HUES6 (cell line): ENCODE measurements at regions not wholly inside any gene's neighbourhood (a gene's known extent, or its start where the extent isn't known, plus 50 kb on each side); places are given as distances from the start of the nearest gene placed in this dataset.

Experiments used
- H3K27ac ChIP-seq: 2 replicates; pipeline ENCODE4 v1.7.0; 2013; ENCODE audit warnings: low read depth, mild to moderate bottlenecking, low read length, inconsistent platforms
- H3K27me3 ChIP-seq: 2 replicates; pipeline ENCODE4 v1.6.1; 2013; ENCODE audit warnings: low read length; ENCODE audit not compliant: control insufficient read depth, insufficient read depth
- H3K36me3 ChIP-seq: 2 replicates; pipeline ENCODE4 v1.6.1; 2013; ENCODE audit warnings: low read length; ENCODE audit not compliant: control insufficient read depth, insufficient read depth
- H3K4me1 ChIP-seq: 2 replicates; pipeline ENCODE4 v1.6.1; 2013; ENCODE audit warnings: low read length; ENCODE audit not compliant: control insufficient read depth, insufficient read depth
- H3K4me3 ChIP-seq: 2 replicates; pipeline ENCODE4 v1.5.1; 2013; ENCODE audit warnings: low read depth, low read length
- H3K9ac ChIP-seq: one replicate; pipeline ENCODE4 v1.6.1; 2013; ENCODE audit warnings: mild to moderate bottlenecking, low read length
- H3K9me3 ChIP-seq: 2 replicates; pipeline ENCODE4 v1.6.1; 2013; ENCODE audit warnings: low read depth, low read length; ENCODE audit not compliant: control insufficient read depth, insufficient read depth

DNA sequence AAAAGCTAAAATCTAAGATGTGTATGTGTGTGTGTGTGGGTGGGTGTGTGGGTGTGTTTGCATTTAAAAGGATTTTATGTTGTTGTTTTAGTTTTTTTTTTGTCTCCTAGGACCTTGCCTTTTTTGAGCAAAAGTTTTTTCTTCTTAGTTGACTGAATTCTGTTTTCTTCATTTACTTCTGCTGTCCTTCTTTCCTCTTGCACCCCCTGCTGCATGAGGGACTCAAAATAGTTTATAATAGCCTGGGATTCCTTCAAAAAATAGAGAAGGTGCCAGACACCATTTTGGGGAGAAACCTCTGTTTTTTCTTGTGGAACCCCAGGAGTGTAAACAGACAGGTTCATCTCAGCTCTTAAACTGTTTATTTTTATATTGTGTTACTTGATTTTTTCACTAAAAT is 817.7 kb downstream of the TBC1D22A start:
- no peaks in the 10 kb centered on the region for H3K27me3 ChIP-seq
- no peaks in the 10 kb centered on the region for H3K4me1 ChIP-seq
- H3K9me3 ChIP-seq = peaks cover 76% of the 10 kb centered on the region
- no peak overlapping the region for H3K9ac ChIP-seq
- no peaks in the 10 kb centered on the region for H3K36me3 ChIP-seq
- no peak overlapping the region for H3K4me3 ChIP-seq
- no peak overlapping the region for H3K27ac ChIP-seq

DNA sequence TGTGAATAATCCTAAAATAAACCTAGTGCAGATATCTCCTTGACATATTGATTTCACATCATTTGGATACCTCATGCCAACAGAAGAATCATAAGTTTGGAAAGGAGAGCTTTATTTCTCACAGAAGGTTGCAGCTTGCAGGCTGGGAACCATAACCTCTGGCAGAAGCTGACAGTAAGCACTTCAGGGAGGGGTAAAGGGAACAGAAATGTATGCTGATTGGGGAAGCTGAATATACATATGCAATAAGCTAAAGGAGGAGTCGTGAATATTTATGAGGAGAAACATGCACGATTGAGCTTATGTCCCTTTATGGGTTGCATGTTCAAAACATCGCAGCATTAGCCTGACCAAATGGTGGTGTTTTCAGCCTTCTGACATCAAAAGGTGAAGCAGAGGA is 814.5 kb downstream of the TBC1D22A start:
- Histone ChIP-seq H3K36me3 (no peaks in the 10 kb centered on the region), H3K9me3 (peaks cover 84% of the 10 kb centered on the region), H3K27me3 (no peaks in the 10 kb centered on the region), H3K9ac (no peak overlapping the region), H3K27ac (no peak overlapping the region), H3K4me3 (no peak overlapping the region; the same call in 1 of the 2 replicates), H3K4me1 (no peaks in the 10 kb centered on the region)

DNA sequence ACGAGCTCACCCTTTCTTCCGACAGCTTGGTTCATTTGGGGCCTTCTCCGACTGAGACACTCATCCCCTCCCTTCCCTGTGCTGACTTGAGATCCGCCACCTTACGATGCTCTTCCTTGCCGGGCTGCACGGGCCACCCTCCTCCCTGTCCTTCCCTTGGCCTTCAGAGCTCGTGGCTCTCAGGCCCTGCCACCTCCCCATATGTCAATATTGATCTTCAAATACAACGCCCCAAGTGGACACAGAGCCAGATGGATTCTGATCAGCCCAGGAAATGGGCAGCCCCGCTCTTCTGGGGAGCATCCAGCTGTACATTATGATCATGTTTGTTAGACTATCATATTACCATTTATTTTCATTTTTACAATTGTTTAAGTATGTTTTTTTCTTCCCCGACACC is 812.8 kb downstream of the TBC1D22A start:
- H3K27me3 ChIP-seq = no peaks in the 10 kb centered on the region

DNA sequence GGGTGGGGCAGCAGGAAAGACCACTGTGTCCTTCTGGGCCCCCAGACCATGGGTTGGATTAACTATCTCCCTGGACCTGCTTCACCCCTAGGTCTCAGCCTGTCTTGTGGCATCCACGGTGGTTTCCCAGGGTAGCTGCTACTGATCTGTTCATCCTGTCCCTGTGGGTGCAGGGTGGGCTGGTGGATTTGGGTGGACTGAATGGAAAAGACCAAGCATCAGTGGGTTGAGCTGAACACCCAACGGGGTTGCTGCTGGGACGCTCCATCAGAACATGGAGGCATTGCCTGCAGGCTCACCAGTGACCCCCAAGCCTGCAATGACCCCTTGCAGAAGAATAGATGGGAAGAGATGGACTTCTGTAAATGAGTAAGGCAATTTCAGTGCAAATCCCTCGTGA is 812.1 kb downstream of the TBC1D22A start:
- no peak overlapping the region for H3K27ac ChIP-seq
- H3K9me3 ChIP-seq = peaks cover 86% of the 10 kb centered on the region
- no peaks in the 10 kb centered on the region for H3K27me3 ChIP-seq
- H3K36me3 ChIP-seq = no peaks in the 10 kb centered on the region
- H3K9ac ChIP-seq = no peak overlapping the region
- no peak overlapping the region for H3K4me3 ChIP-seq
- no peaks in the 10 kb centered on the region for H3K4me1 ChIP-seq

More for the DNA sequence above, 812.8 kb downstream of the TBC1D22A start:
- no peaks in the 10 kb centered on the region for H3K4me1 ChIP-seq
- no peaks in the 10 kb centered on the region for H3K36me3 ChIP-seq
- no peak overlapping the region for H3K4me3 ChIP-seq
- peaks cover 84% of the 10 kb centered on the region for H3K9me3 ChIP-seq
- no peak overlapping the region for H3K9ac ChIP-seq
- H3K27ac ChIP-seq = no peak overlapping the region

DNA sequence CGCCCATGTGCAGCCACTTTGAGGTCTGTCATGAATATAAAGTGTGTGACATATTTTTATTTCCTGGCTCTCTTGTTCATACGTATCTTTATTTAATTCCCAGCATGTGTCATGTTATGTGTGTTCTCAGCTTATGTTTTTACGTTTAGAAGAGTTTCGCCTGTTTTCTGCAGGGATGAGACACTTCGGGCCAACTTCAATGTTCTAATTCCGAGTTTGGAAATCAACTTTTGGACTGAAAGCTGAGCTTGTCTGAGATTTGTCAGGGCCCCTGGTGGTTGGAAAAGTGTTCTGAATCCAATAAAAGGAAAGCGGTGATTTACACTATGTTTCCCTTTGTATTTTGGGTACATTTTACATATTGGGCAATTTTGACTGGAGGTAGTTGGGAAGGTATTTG is 810.7 kb downstream of the TBC1D22A start:
- H3K36me3 ChIP-seq = no peaks in the 10 kb centered on the region
- H3K27me3 ChIP-seq = no peaks in the 10 kb centered on the region
- H3K9ac ChIP-seq = no peak overlapping the region
- no peak overlapping the region for H3K4me3 ChIP-seq
- H3K27ac ChIP-seq = no peak overlapping the region
- H3K4me1 ChIP-seq = no peaks in the 10 kb centered on the region
- peaks cover 86% of the 10 kb centered on the region for H3K9me3 ChIP-seq

DNA sequence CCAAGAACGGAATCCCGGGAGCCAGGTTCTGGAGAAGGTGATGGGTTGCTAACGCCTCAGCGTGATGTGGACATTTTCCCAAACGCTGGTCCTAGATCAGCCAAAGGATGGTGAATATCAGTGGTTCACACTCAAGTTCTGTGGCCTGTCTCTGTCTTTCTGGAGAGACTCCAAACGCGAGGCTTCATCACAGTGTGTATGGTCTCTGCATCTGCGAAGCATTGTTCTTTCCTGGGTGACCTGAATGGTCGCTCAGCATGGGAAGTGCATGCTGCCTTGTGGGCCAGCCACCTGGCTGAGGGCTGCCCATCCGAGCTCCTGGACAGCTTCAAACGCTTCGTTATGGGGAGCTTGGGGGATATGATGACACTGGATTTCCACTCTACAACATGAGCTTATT is 810.0 kb downstream of the TBC1D22A start:
- H3K36me3 ChIP-seq = no peaks in the 10 kb centered on the region
- H3K9ac ChIP-seq = no peak overlapping the region
- no peak overlapping the region for H3K4me3 ChIP-seq
- no peaks in the 10 kb centered on the region for H3K27me3 ChIP-seq
- H3K9me3 ChIP-seq = peaks cover 88% of the 10 kb centered on the region; the same call in 1 of the 2 replicates
- H3K27ac ChIP-seq = no peak overlapping the region
- H3K4me1 ChIP-seq = no peaks in the 10 kb centered on the region

DNA sequence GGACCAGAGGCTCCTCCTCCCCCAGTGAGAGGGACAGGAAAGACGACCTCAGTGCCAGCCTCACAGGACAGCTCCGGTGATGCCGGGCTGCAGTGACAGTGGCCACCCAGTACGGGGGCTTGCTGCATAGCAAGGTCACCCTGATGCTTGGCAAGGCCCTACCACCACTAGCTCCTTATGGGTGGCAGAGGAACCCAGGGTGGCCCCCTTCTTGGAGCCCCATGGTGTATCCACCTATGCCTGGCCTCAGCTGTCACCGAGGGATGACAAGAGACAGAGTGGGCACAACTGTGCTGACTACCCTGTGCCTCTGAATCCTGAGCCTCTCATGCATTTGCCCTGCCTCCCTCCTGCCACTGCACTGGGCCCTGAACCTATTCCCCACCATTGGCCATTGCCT is 809.2 kb downstream of the TBC1D22A start:
- H3K27me3 ChIP-seq = no peaks in the 10 kb centered on the region
- peaks cover 89% of the 10 kb centered on the region; the same call in 1 of the 2 replicates for H3K9me3 ChIP-seq
- H3K36me3 ChIP-seq = no peaks in the 10 kb centered on the region
- H3K4me1 ChIP-seq = no peaks in the 10 kb centered on the region
- H3K27ac ChIP-seq = no peak overlapping the region
- no peak overlapping the region for H3K4me3 ChIP-seq
- no peak overlapping the region for H3K9ac ChIP-seq

DNA sequence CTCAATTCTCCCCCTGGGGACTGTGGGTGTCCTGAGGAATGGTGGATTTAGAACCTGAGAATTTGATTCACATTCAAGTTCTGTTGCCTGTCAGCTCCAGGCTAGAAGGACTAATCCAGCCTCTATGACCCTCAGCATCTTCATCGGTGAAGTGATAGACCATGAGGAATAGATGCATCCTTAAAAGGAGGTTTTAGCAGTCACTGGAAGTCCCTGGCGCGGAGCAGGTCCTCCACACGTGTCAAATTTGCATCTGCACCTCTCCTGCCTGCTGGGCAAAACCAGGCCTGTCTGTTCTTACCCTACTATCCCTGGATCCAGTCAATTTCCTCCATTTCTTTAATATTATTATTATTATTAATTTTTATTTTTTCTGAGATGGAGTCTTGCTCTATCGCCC is 808.4 kb downstream of the TBC1D22A start:
- no peaks in the 10 kb centered on the region for H3K27me3 ChIP-seq
- H3K9ac ChIP-seq = no peak overlapping the region
- no peak overlapping the region for H3K4me3 ChIP-seq
- H3K27ac ChIP-seq = no peak overlapping the region
- H3K4me1 ChIP-seq = no peaks in the 10 kb centered on the region
- H3K9me3 ChIP-seq = peaks cover 90% of the 10 kb centered on the region; the same call in 1 of the 2 replicates
- no peaks in the 10 kb centered on the region for H3K36me3 ChIP-seq

DNA sequence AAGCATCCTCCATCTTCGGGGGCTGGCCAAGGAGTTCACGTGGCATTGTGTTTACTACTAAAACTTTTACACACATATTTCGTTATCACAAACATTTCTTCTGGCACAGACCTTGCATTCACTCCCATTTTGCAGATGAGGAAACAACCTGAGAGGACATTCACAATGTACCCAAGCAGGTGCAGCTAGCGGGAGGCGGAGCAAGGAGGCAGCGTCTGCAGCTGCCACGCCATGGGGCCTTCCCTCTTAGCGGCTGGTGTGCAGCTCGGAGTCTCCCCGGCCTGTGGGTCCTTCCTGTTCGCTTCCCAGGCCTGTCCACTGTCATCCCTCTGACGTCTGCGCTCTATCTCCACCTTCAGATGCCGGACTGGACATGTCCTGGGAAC is 807.8 kb downstream of the TBC1D22A start:
- Histone ChIP-seq H3K4me3 (no peak overlapping the region), H3K27me3 (no peaks in the 10 kb centered on the region), H3K9ac (no peak overlapping the region), H3K27ac (no peak overlapping the region), H3K4me1 (no peaks in the 10 kb centered on the region), H3K36me3 (no peaks in the 10 kb centered on the region), H3K9me3 (peaks cover 90% of the 10 kb centered on the region; the same call in 1 of the 2 replicates)

DNA sequence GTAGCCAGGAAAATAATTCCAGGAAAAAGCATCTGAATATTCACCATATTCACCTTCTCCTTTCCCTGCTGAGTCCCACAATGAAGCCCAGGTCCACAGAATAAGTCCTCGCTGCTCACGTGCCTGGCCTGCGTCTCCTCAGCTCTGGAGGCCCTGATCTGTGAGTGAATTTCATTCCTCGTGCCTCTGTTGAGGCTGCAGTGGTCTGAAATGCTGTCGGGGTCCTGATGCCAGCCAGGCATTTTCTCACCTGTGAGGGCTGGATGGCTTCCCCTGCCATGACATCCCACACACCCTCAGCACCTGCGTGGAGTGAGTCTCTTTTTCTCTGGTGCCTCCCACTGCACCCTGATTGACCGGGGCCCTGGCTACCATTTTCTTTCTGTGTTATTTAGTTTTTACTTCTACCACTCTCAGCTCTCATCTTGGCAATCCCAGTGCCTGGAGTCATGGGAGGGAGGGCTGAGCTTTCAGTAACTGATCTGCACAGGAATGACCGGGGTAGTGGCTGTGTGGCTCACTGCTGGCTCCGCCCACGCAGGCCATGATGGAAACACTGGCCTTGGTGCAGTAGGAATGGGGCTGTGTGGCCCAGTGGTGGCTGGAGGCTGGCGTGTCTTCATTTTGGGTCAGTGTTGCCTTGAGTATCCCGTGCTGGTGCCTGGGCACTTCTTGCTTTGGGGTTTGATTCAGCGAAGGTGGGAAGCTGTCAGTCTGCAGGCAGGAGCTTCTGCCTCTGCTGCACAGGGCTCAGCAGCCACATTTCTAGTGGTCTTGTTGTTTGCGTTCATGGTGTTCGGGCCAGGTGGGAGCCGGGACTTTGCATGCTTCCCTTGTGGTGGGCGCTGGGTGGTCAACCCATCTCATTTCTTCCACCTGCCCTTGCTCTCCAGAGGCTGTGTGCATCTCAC is 807.2 kb downstream of the TBC1D22A start:
- no peak overlapping the region for H3K9ac ChIP-seq
- no peak overlapping the region for H3K27ac ChIP-seq
- H3K9me3 ChIP-seq = peaks cover 90% of the 10 kb centered on the region; the same call in 1 of the 2 replicates
- H3K4me3 ChIP-seq = no peak overlapping the region
- no peaks in the 10 kb centered on the region for H3K27me3 ChIP-seq
- no peaks in the 10 kb centered on the region for H3K36me3 ChIP-seq
- H3K4me1 ChIP-seq = no peaks in the 10 kb centered on the region

DNA sequence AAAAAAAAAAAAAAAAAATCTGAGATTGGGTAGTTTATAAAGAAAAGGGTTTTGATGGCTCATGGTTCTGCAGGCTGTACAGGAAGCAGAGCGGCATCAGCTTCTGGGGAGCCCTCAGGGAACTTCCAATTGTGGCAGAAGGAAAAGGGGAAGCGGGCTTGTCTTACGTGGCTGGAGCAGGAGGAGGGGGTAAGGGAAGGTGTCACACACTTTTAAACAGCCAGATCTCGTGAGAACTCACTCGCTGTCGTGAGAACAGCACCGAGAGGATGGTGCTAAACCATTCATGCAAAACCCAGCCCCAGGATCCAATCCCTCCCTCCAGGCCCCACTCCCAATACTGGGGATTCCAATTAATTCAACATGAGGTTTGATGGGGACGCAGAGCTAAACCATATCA is 806.2 kb downstream of the TBC1D22A start:
- Histone ChIP-seq H3K9ac (no peak overlapping the region), H3K4me3 (no peak overlapping the region), H3K36me3 (no peaks in the 10 kb centered on the region), H3K27me3 (no peaks in the 10 kb centered on the region), H3K4me1 (no peaks in the 10 kb centered on the region), H3K9me3 (peaks cover 90% of the 10 kb centered on the region; the same call in 1 of the 2 replicates), H3K27ac (no peak overlapping the region)
